GM23338 (cell line): ENCODE measurements at regions not wholly inside any gene's neighbourhood (a gene's known extent, or its start where the extent isn't known, plus 50 kb on each side); places are given as distances from the start of the nearest gene placed in this dataset.

ENCODE experiments used
- ATAC-seq: fragments of 200-7000 bp; cut with Tn5 transposase; 3 replicates; pipeline ENCODE4 v1.9.1; 2020
- DNase-seq: peaks from one replicate; pipeline ENCODE4 v3.0.0-alpha.2; 2015; ENCODE audit warnings: low spot score
- H2AFZ ChIP-seq: fragments of 200-600 bp; sonication (generic); 2 replicates; pipeline ENCODE4 v1.8.0; 2016; ENCODE audit warnings: antibody characterized with exemption, mild to moderate bottlenecking, moderate library complexity
- H3F3A ChIP-seq: fragments of 200-600 bp; sonication (generic); replicated peaks from 2 replicates; pipeline ENCODE4 v1.8.0; 2017; ENCODE audit warnings: antibody characterized with exemption, mixed run types, low read depth
- H3K27ac ChIP-seq: fragments of 200-600 bp; sonication (generic); 2 replicates; pipeline ENCODE4 v1.6.1; 2016; ENCODE audit warnings: low read depth
- H3K27me3 ChIP-seq: fragments of 200-600 bp; sonication (generic); 2 replicates; pipeline ENCODE4 v1.8.0; 2016; ENCODE audit warnings: mild to moderate bottlenecking, mixed run types, moderate library complexity; ENCODE audit not compliant: insufficient read depth
- H3K36me3 ChIP-seq: fragments of 200-600 bp; sonication (generic); 2 replicates; pipeline ENCODE4 v1.8.0; 2016; ENCODE audit warnings: mild to moderate bottlenecking; ENCODE audit not compliant: insufficient read depth
- H3K4me1 ChIP-seq: fragments of 200-600 bp; sonication (generic); 2 replicates; pipeline ENCODE4 v1.8.0; 2016; ENCODE audit warnings: mild to moderate bottlenecking, moderate library complexity; ENCODE audit not compliant: insufficient read depth
- H3K4me2 ChIP-seq: fragments of 200-600 bp; sonication (generic); 2 replicates; pipeline ENCODE4 v1.7.1; 2017; ENCODE audit warnings: mixed run types
- H3K4me3 ChIP-seq: fragments of 200-600 bp; sonication (generic); 2 replicates; pipeline ENCODE4 v1.6.1; 2016; ENCODE audit warnings: mixed run types
- H3K79me2 ChIP-seq: fragments of 200-600 bp; sonication (generic); replicated peaks from 2 replicates; pipeline ENCODE4 v1.8.0; 2017; ENCODE audit warnings: mild to moderate bottlenecking; ENCODE audit not compliant: insufficient read depth
- H3K9me2 ChIP-seq: fragments of 200-600 bp; sonication (generic); 2 replicates; pipeline ENCODE4 v1.8.0; 2017; ENCODE audit not compliant: insufficient read depth
- H4K20me1 ChIP-seq: fragments of 200-600 bp; sonication (generic); replicated peaks from 2 replicates; pipeline ENCODE4 v1.8.0; 2017; ENCODE audit warnings: mild to moderate bottlenecking; ENCODE audit not compliant: insufficient read depth
- H3K27ac Mint-ChIP-seq: 2 replicates; pipeline ENCODE4 v1.8.0; 2020; ENCODE audit warnings: inconsistent platforms, mild to moderate bottlenecking, moderate library complexity, mixed read lengths
- H3K27me3 Mint-ChIP-seq: 3 replicates; pipeline ENCODE4 v1.8.0; 2022; ENCODE audit warnings: low read depth, mild to moderate bottlenecking, moderate library complexity, mixed read lengths, inconsistent platforms; ENCODE audit not compliant: insufficient read depth, poor library complexity
- H3K36me3 Mint-ChIP-seq: 3 replicates; pipeline ENCODE4 v1.8.0; 2021; ENCODE audit warnings: low read depth, mild to moderate bottlenecking, inconsistent platforms, moderate library complexity, mixed read lengths
- H3K4me1 Mint-ChIP-seq: 3 replicates; pipeline ENCODE4 v1.8.0; 2020; ENCODE audit warnings: mild to moderate bottlenecking, inconsistent platforms, mixed read lengths
- H3K4me3 Mint-ChIP-seq: 3 replicates; pipeline ENCODE4 v1.8.0; 2021; ENCODE audit warnings: moderate library complexity, mild to moderate bottlenecking, inconsistent platforms, mixed read lengths
- H3K9me3 Mint-ChIP-seq: 3 replicates; pipeline ENCODE4 v1.8.0; 2020; ENCODE audit warnings: moderate library complexity, mild to moderate bottlenecking, inconsistent platforms, mixed read lengths
- CREB1 ChIP-seq: fragments of 250-450 bp; sonication (Bioruptor Pico); IDR thresholded peaks from 2 replicates; pipeline ENCODE4 v1.5.0; 2020; ENCODE audit warnings: low read depth, mild to moderate bottlenecking, moderate library complexity
- ETS1 ChIP-seq: IDR thresholded peaks from 2 replicates; pipeline ENCODE4 v1.6.1; 2016; ENCODE audit warnings: antibody characterized with exemption
- EZH2phosphoT487 ChIP-seq: fragments of 200-600 bp; sonication (generic); IDR thresholded peaks from one replicate; pipeline ENCODE4 v1.8.1; 2018; ENCODE audit warnings: antibody characterized with exemption; ENCODE audit not compliant: unreplicated experiment
- STAT1 ChIP-seq: IDR thresholded peaks from one replicate; pipeline ENCODE4 v1.6.1; 2016; ENCODE audit warnings: antibody characterized with exemption; ENCODE audit not compliant: unreplicated experiment
- ZNF114 ChIP-seq: fragments of 250-450 bp; sonication (Bioruptor Pico); IDR thresholded peaks from 2 replicates; pipeline ENCODE4 v1.5.0; 2020; ENCODE audit warnings: mild to moderate bottlenecking, moderate library complexity
- ZNF331 ChIP-seq: fragments of 250-450 bp; sonication (Bioruptor Pico); IDR thresholded peaks from 2 replicates; pipeline ENCODE4 v1.5.0; 2020; ENCODE audit warnings: low read depth, mild to moderate bottlenecking, moderate library complexity
- ZNF462 ChIP-seq: fragments of 250-450 bp; sonication (Bioruptor Pico); IDR thresholded peaks from 2 replicates; pipeline ENCODE4 v1.5.0; 2020; ENCODE audit warnings: mild to moderate bottlenecking, moderate library complexity

- TF ChIP-seq ZNF462, result no peak
- TF ChIP-seq STAT1, result no peak
- no peak for TF ChIP-seq ZNF331 (CRISPR knock-in tag)
- no peak for TF ChIP-seq ETS1
Observed at GRCh38 chr10:43737003-43737402, 88.3 kb upstream of the ZNF32 start (continued).

- Histone ChIP-seq H3K27me3 (no peaks in the 10 kb centered on the region), H3K4me3 (no peak overlapping the region), H2AFZ (no peak overlapping the region), H4K20me1 (no peaks in the 10 kb centered on the region), H3K36me3 (no peaks in the 10 kb centered on the region), H3K4me1 (no peaks in the 10 kb centered on the region), H3K79me2 (no peaks in the 10 kb centered on the region), H3F3A (no peaks in the 10 kb centered on the region), H3K9me2 (0 out of 2 replicates have a peak, but pooled peaks cover 3% of the 10 kb centered on the region), H3K27ac (no peak overlapping the region), H3K4me2 (no peak overlapping the region)
- Mint-ChIP-seq H3K27ac (no peak overlapping the region), H3K4me1 (0 out of 3 replicates have a peak, but pooled peaks cover 2% of the 10 kb centered on the region), H3K4me3 (no peak overlapping the region), H3K36me3 (no peaks in the 10 kb centered on the region), H3K9me3 (peaks cover 2% of the 10 kb centered on the region; the same call in 1 of the 3 replicates), H3K27me3 (no peaks in the 10 kb centered on the region)
- no peak for DNase-seq
- no peak for ATAC-seq
- no peak for TF ChIP-seq ZNF114
- no peak for TF ChIP-seq CREB1 (CRISPR knock-in tag)
- no peak for TF ChIP-seq EZH2phosphoT487
Observed at GRCh38 chr10:43735907-43736306, 87.2 kb upstream of the ZNF32 start.
